Upper lobe of right lung (tissue), 1 donor: ENCODE measurements at regions not wholly inside any gene's neighbourhood (a gene's known extent, or its start where the extent isn't known, plus 50 kb on each side); places are given as distances from the start of the nearest gene placed in this dataset.

Experiments used
- ATAC-seq: fragments of 200-7000 bp; cut with Tn5 transposase; one replicate; pipeline ENCODE4 v1.9.1; 2020; ENCODE audit warnings: mild to moderate bottlenecking, moderate library complexity
- DNase-seq: peaks from one replicate; pipeline ENCODE4 v3.0.0-alpha.2; 2020
- H3K27ac ChIP-seq: fragments of 200-600 bp; one replicate; pipeline ENCODE4 v1.8.0; 2022
- H3K27me3 ChIP-seq: fragments of 200-600 bp; one replicate; pipeline ENCODE4 v1.8.0; 2022; ENCODE audit warnings: mild to moderate bottlenecking
- H3K36me3 ChIP-seq: fragments of 200-600 bp; one replicate; pipeline ENCODE4 v1.8.0; 2022
- H3K4me1 ChIP-seq: fragments of 200-600 bp; one replicate; pipeline ENCODE4 v1.8.0; 2022
- H3K4me3 ChIP-seq: fragments of 200-600 bp; one replicate; pipeline ENCODE4 v1.8.0; 2022; ENCODE audit warnings: mild to moderate bottlenecking
- H3K9me3 ChIP-seq: fragments of 200-600 bp; one replicate; pipeline ENCODE4 v1.8.0; 2022
- CTCF ChIP-seq: fragments of 200-600 bp; IDR thresholded peaks from one replicate; pipeline ENCODE4 v1.8.0; 2022; ENCODE audit warnings: antibody characterized with exemption
- intact Hi-C: fragments of 100-400 bp; cut with DNase I; formaldehyde crosslinking; loops from one replicate; pipeline ENCODE4 v1.11.0; 2022
- donor health status: DM: no; HTN: yes; CAD: no; lungs with severe emphysema.

- H3K27me3 ChIP-seq: no peaks in the 10 kb centered on the region
- ATAC-seq: no peak
- no peaks in the 10 kb centered on the region for H3K4me1 ChIP-seq
- DNase-seq: no peak
- intact Hi-C loops: no loop called here
- no peaks in the 10 kb centered on the region for H3K36me3 ChIP-seq
- no peak overlapping the region for H3K27ac ChIP-seq
- TF ChIP-seq CTCF: no peak
- no peaks in the 10 kb centered on the region for H3K9me3 ChIP-seq
- no peak overlapping the region for H3K4me3 ChIP-seq
These were observed 566.3 kb downstream of the LIG4 start for GRCh38 chr13:107649079-107649478.

GRCh38 chr13:107644136-107644535 lies 571.2 kb downstream of the LIG4 start:
- no peaks in the 10 kb centered on the region for H3K9me3 ChIP-seq
- no peaks in the 10 kb centered on the region for H3K4me1 ChIP-seq
- TF ChIP-seq CTCF: no peak
- H3K27me3 ChIP-seq: no peaks in the 10 kb centered on the region
- ATAC-seq (no peak), DNase-seq (no peak)
- intact Hi-C loops: no loop called here
- H3K4me3 ChIP-seq: no peak overlapping the region
- H3K36me3 ChIP-seq: no peaks in the 10 kb centered on the region
- H3K27ac ChIP-seq: no peak overlapping the region

- Histone ChIP-seq H3K27me3 (no peaks in the 10 kb centered on the region), H3K27ac (no peak overlapping the region), H3K9me3 (no peaks in the 10 kb centered on the region), H3K4me3 (no peak overlapping the region), H3K36me3 (no peaks in the 10 kb centered on the region), H3K4me1 (no peaks in the 10 kb centered on the region)
- DNase-seq: no peak
- no peak for TF ChIP-seq CTCF
- intact Hi-C loops: no loop called here
- no peak for ATAC-seq
These were observed 571.7 kb downstream of the LIG4 start for GRCh38 chr13:107643615-107644014.

GRCh38 chr13:107642831-107643230 lies 572.5 kb downstream of the LIG4 start:
- Histone ChIP-seq H3K4me3 (no peak overlapping the region), H3K27ac (no peak overlapping the region)

GRCh38 chr13:107641574-107641973 lies 573.8 kb downstream of the LIG4 start:
- intact Hi-C loops: no loop called here
- H3K9me3 ChIP-seq: no peaks in the 10 kb centered on the region
- no peaks in the 10 kb centered on the region for H3K36me3 ChIP-seq
- no peak overlapping the region for H3K4me3 ChIP-seq
- ATAC-seq: no peak
- no peak for TF ChIP-seq CTCF
- DNase-seq: no peak
- H3K27ac ChIP-seq: no peak overlapping the region
- no peaks in the 10 kb centered on the region for H3K27me3 ChIP-seq
- H3K4me1 ChIP-seq: no peaks in the 10 kb centered on the region

More at GRCh38 chr13:107642831-107643230, 572.5 kb downstream of the LIG4 start:
- TF ChIP-seq CTCF: no peak
- H3K4me1 ChIP-seq: no peaks in the 10 kb centered on the region
- no peaks in the 10 kb centered on the region for H3K9me3 ChIP-seq
- ATAC-seq: no peak
- H3K36me3 ChIP-seq: no peaks in the 10 kb centered on the region
- no peaks in the 10 kb centered on the region for H3K27me3 ChIP-seq
- no peak for DNase-seq
- intact Hi-C loops: no loop called here

GRCh38 chr13:107625648-107626047 lies 589.7 kb downstream of the LIG4 start:
- TF ChIP-seq CTCF: no peak
- H3K27ac ChIP-seq: no peak overlapping the region
- ATAC-seq (no peak), DNase-seq (no peak)
- H3K4me1 ChIP-seq: no peaks in the 10 kb centered on the region
- intact Hi-C loops: no loop called here
- no peaks in the 10 kb centered on the region for H3K9me3 ChIP-seq
- no peak overlapping the region for H3K4me3 ChIP-seq
- H3K27me3 ChIP-seq: no peaks in the 10 kb centered on the region
- no peaks in the 10 kb centered on the region for H3K36me3 ChIP-seq
